Upper lobe of left lung (tissue), 6 donors: ENCODE measurements at regions not wholly inside any gene's neighbourhood (a gene's known extent, or its start where the extent isn't known, plus 50 kb on each side); places are given as distances from the start of the nearest gene placed in this dataset.

Experiments used
- ATAC-seq, 2 donors: fragments of 200-7000 bp; cut with Tn5 transposase; one replicate each; pipeline ENCODE4 v1.9.1; 2022; ENCODE audit warnings: mild to moderate bottlenecking in 2 of 2, moderate library complexity in 2 of 2; ENCODE audit not compliant: low FRiP score in 2 of 2
- DNase-seq, 2 donors: peaks; one replicate each; pipeline ENCODE4 v3.0.0-alpha.2; 2019 to 2020
- H3K27ac ChIP-seq, 4 donors: fragments of 200-600 bp; sonication (generic); one replicate each; pipeline ENCODE4 v1.5.1; 2016 to 2019
- H3K27me3 ChIP-seq, 4 donors: fragments of 200-600 bp; sonication (generic); one replicate each; pipeline ENCODE4 v1.5.1; 2017 to 2019
- H3K36me3 ChIP-seq, 4 donors: fragments of 200-600 bp; sonication (generic); one replicate each; pipeline ENCODE4 v1.5.1; 2016 to 2019
- H3K4me1 ChIP-seq, 4 donors: fragments of 200-600 bp; sonication (generic); one replicate each; pipeline ENCODE4 v1.5.1; 2018 to 2019
- H3K4me3 ChIP-seq, 4 donors: fragments of 200-600 bp; sonication (generic); one replicate each; pipeline ENCODE4 v1.5.1; 2017 to 2019; ENCODE audit warnings: mild to moderate bottlenecking in 2 of 4, moderate library complexity in 1 of 4
- H3K9me3 ChIP-seq, 4 donors: fragments of 200-600 bp; sonication (generic); one replicate each; pipeline ENCODE4 v1.5.1; 2018 to 2019
- CTCF ChIP-seq, 6 experiments: fragments of 450-650 bp in 4 of 6; fragments of 200-600 bp in 2 of 6; sonication (generic) in 2 of 6; IDR thresholded peaks; one replicate each; pipeline ENCODE4 v1.5.1; 2016 to 2019; ENCODE audit warnings: antibody characterized with exemption in 6 of 6
- EP300 ChIP-seq, 4 donors: sonication (generic); formaldehyde crosslinking; IDR thresholded peaks; one replicate each; pipeline ENCODE4 v1.5.1; 2017; ENCODE audit warnings: antibody characterized with exemption in 4 of 4, control low read depth in 2 of 4
- POLR2A ChIP-seq, 4 donors: fragments of 450-650 bp; IDR thresholded peaks; one replicate each; pipeline ENCODE4 v1.5.1; 2016 to 2017; ENCODE audit warnings: antibody characterized with exemption in 4 of 4, mild to moderate bottlenecking in 2 of 4
- POLR2AphosphoS5 ChIP-seq, 2 donors: sonication (generic); formaldehyde crosslinking; IDR thresholded peaks; one replicate each; pipeline ENCODE4 v1.5.1; 2017; ENCODE audit warnings: antibody characterized with exemption in 2 of 2
- WGBS, 2 donors: methylation state at CpG; one replicate each; pipeline ENCODE4 v1.1.5; 2017 to 2018; 5-methylcytosine and 5-hydroxymethylcytosine counted together
- donor health status: DM: no; HTN: no; CAD: no; lungs with moderate emphysema.
- donor health status: DM: no; HTN: yes; CAD: no; lungs with severe emphysema.

- 69 to 85% methylated on average over 2 of the region's 2 CpGs for WGBS, 2 donors
- ATAC-seq, result no peak
- Histone ChIP-seq H3K27ac (no peak overlapping the region), H3K4me1 (no peaks in the 10 kb centered on the region), H3K27me3 (no peaks in the 10 kb centered on the region), H3K36me3 (no peaks in the 10 kb centered on the region), H3K9me3 (peaks cover 0 to 10% (median 8%) of the 10 kb centered on the region in 4 donors), H3K4me3 (no peak overlapping the region)
- TF ChIP-seq POLR2AphosphoS5 (IDR thresholded peaks at IDR 0.05), result no peak
- TF ChIP-seq CTCF (IDR thresholded peaks at IDR 0.05), result no peak
- TF ChIP-seq EP300 (IDR thresholded peaks at IDR 0.05), result no peak
- no peak for TF ChIP-seq POLR2A (IDR thresholded peaks at IDR 0.05)
- DNase-seq, result no peak
These were observed 82.4 kb upstream of the SMLR1 start for GRCh38 chr6:130744576-130745366.

- DNase-seq, result no peak
- WGBS, 2 donors, result 92 to 97% methylated on average over 1 of the region's 1 CpG
- TF ChIP-seq POLR2A (IDR thresholded peaks at IDR 0.05), result no peak
These were observed 79.2 kb upstream of the SMLR1 start for GRCh38 chr6:130748041-130748440.

GRCh38 chr6:130749402-130749801 lies 77.8 kb upstream of the SMLR1 start:
- H3K27ac ChIP-seq, result no peak overlapping the region
- no peaks in the 10 kb centered on the region for H3K27me3 ChIP-seq
- DNase-seq, result peak in 1 of 2 donors; percentile 50
- no peak for ATAC-seq
- H3K4me1 ChIP-seq, result no peaks in the 10 kb centered on the region
- H3K36me3 ChIP-seq, result no peaks in the 10 kb centered on the region
- H3K9me3 ChIP-seq, result peaks cover 0 to 13% (median 11%) of the 10 kb centered on the region in 4 donors
- H3K4me3 ChIP-seq, result no peak overlapping the region
- TF ChIP-seq POLR2A (IDR thresholded peaks at IDR 0.05), result no peak
- TF ChIP-seq EP300 (IDR thresholded peaks at IDR 0.05), result no peak
- TF ChIP-seq POLR2AphosphoS5 (IDR thresholded peaks at IDR 0.05), result no peak
- no peak for TF ChIP-seq CTCF (IDR thresholded peaks at IDR 0.05)
- 92 to 95% methylated on average over 3 of the region's 3 CpGs for WGBS, 2 donors

More at GRCh38 chr6:130748041-130748440, 79.2 kb upstream of the SMLR1 start:
- Histone ChIP-seq H3K9me3 (peaks cover 0 to 13% (median 11%) of the 10 kb centered on the region in 4 donors), H3K4me1 (no peaks in the 10 kb centered on the region), H3K27me3 (no peaks in the 10 kb centered on the region), H3K36me3 (no peaks in the 10 kb centered on the region), H3K4me3 (no peak overlapping the region), H3K27ac (no peak overlapping the region)
- no peak for ATAC-seq

- 88 to 91% methylated on average over 3 of the region's 3 CpGs for WGBS, 2 donors
- Histone ChIP-seq H3K9me3 (peaks cover 0 to 13% (median 11%) of the 10 kb centered on the region in 4 donors), H3K4me3 (no peak overlapping the region), H3K4me1 (no peaks in the 10 kb centered on the region), H3K36me3 (no peaks in the 10 kb centered on the region), H3K27ac (no peak overlapping the region), H3K27me3 (no peaks in the 10 kb centered on the region)
- TF ChIP-seq POLR2AphosphoS5 (IDR thresholded peaks at IDR 0.05), result no peak
- no peak for TF ChIP-seq CTCF (IDR thresholded peaks at IDR 0.05)
- no peak for TF ChIP-seq EP300 (IDR thresholded peaks at IDR 0.05)
- no peak for TF ChIP-seq POLR2A (IDR thresholded peaks at IDR 0.05)
- DNase-seq, result no peak
- ATAC-seq, result no peak
These were observed 74.9 kb upstream of the SMLR1 start for GRCh38 chr6:130752267-130752666.

- peak in 1 of 2 donors; percentile 67 for ATAC-seq
- Histone ChIP-seq H3K9me3 (peaks cover 0 to 3% (median 2%) of the 10 kb centered on the region in 4 donors), H3K27ac (no peak overlapping the region), H3K36me3 (no peaks in the 10 kb centered on the region), H3K4me1 (no peaks in the 10 kb centered on the region), H3K27me3 (no peaks in the 10 kb centered on the region), H3K4me3 (no peak overlapping the region)
- TF ChIP-seq POLR2A (IDR thresholded peaks at IDR 0.05), result no peak
- TF ChIP-seq EP300 (IDR thresholded peaks at IDR 0.05), result no peak
- no peak for TF ChIP-seq POLR2AphosphoS5 (IDR thresholded peaks at IDR 0.05)
- no peak for TF ChIP-seq CTCF (IDR thresholded peaks at IDR 0.05)
- 73 to 83% methylated on average over 3 of the region's 3 CpGs for WGBS, 2 donors
- peak in 1 of 2 donors; percentile 55 for DNase-seq
These were observed 72.3 kb upstream of the SMLR1 start for GRCh38 chr6:130754786-130755367.
